Endothelial cell of umbilical vein (primary cell): ENCODE measurements at regions not wholly inside any gene's neighbourhood (a gene's known extent, or its start where the extent isn't known, plus 50 kb on each side); places are given as distances from the start of the nearest gene placed in this dataset.

ENCODE experiments used
- BruUV-seq: library from RNA; stranded (reverse); fragments of 400-500 nt; replicated peaks from 2 replicates; lab custom pipeline; 2021; lab: Mats Ljungman, UMichigan
- CTCF ChIA-PET: fragments of 300-600, 350-600 bp; sonication (Branson Sonifier 250); formaldehyde crosslinking; loops from one replicate; lab custom pipeline; 2021; ENCODE audit warnings: antibody characterized with exemption, inconsistent platforms; lab: Charles Lee
- POLR2A ChIA-PET: fragments of 300-600, 350-600 bp; sonication (Branson Sonifier 250); formaldehyde crosslinking; loops from one replicate; lab custom pipeline; 2021; ENCODE audit warnings: antibody characterized with exemption, inconsistent platforms; lab: Charles Lee
- DNase-seq: peaks from one replicate; pipeline ENCODE4 v3.0.0-alpha.2; 2011; ENCODE audit warnings: low read depth, low spot score
- FAIRE-seq: peaks from 2 replicates; lab custom pipeline; 2011; peaks lifted over from hg19 to GRCh38; lab: Jason Lieb, UNC
- H2AFZ ChIP-seq: 2 replicates; pipeline ENCODE4 v1.6.0; 2012; ENCODE audit warnings: low read depth, low read length, control low read depth, inconsistent platforms
- H3K27ac ChIP-seq: 2 replicates; pipeline ENCODE4 v1.5.1; 2011; ENCODE audit warnings: low read depth, mild to moderate bottlenecking, control low read depth, low read length, moderate library complexity; ENCODE audit not compliant: insufficient read depth
- H3K27me3 ChIP-seq, 2 experiments: 2 replicates each; pipeline versions ENCODE4 v1.6.0 to v1.6.1; 2011; ENCODE audit warnings: low read length in 2 of 2, mixed read lengths in 1 of 2; ENCODE audit not compliant: control insufficient read depth in 2 of 2, insufficient read depth in 2 of 2
- H3K36me3 ChIP-seq, 2 experiments: 2 replicates in 1 of 2; 3 replicates in 1 of 2; pipeline ENCODE4 v1.5.1; 2011; ENCODE audit warnings: low read length in 2 of 2, mild to moderate bottlenecking in 1 of 2, moderate library complexity in 1 of 2; ENCODE audit not compliant: control insufficient read depth in 2 of 2, insufficient read depth in 2 of 2; ENCODE audit errors: extremely low read depth in 1 of 2
- H3K4me1 ChIP-seq: 3 replicates; pipeline ENCODE4 v1.5.1; 2011; ENCODE audit warnings: mild to moderate bottlenecking, low read length; ENCODE audit not compliant: control insufficient read depth, insufficient read depth; ENCODE audit errors: extremely low read depth
- H3K4me2 ChIP-seq: 2 replicates; pipeline ENCODE4 v1.6.1; 2011; ENCODE audit warnings: low read length, control low read depth, mixed read lengths; ENCODE audit not compliant: insufficient read depth
- H3K4me3 ChIP-seq, 3 experiments: fragments of 200-600 bp in 1 of 3; sonication (generic), shearing (Covaris generic) in 1 of 3; replicated peaks in 1 of 3; 2 replicates each; pipeline ENCODE4 v1.5.1; 2011 to 2016; ENCODE audit warnings: control low read depth in 3 of 3, low read length in 3 of 3, mild to moderate bottlenecking in 2 of 3, inconsistent platforms in 1 of 3, low read depth in 1 of 3, moderate library complexity in 1 of 3; ENCODE audit not compliant: insufficient read depth in 1 of 3
- H3K79me2 ChIP-seq: 2 replicates; pipeline ENCODE4 v1.6.0; 2012; ENCODE audit warnings: low read length, inconsistent platforms; ENCODE audit not compliant: control insufficient read depth, insufficient read depth
- H3K9ac ChIP-seq: replicated peaks from 2 replicates; pipeline ENCODE3; 2011; ENCODE audit warnings: low read length, control low read depth; ENCODE audit not compliant: insufficient read depth; ENCODE audit errors: extremely low read depth
- H3K9me1 ChIP-seq: replicated peaks from 3 replicates; pipeline ENCODE4 v1.6.0; 2011; ENCODE audit warnings: mild to moderate bottlenecking, low read length; ENCODE audit not compliant: control insufficient read depth, insufficient read depth; ENCODE audit errors: extremely low read depth
- H3K9me3 ChIP-seq: replicated peaks from 2 replicates; pipeline ENCODE4 v1.5.1; 2012; ENCODE audit warnings: low read length, inconsistent platforms; ENCODE audit not compliant: control insufficient read depth, insufficient read depth
- H4K20me1 ChIP-seq: replicated peaks from 2 replicates; pipeline ENCODE3; 2011; ENCODE audit warnings: mild to moderate bottlenecking, low read length; ENCODE audit not compliant: control insufficient read depth, insufficient read depth; ENCODE audit errors: extremely low read depth
- EZH2 ChIP-seq: IDR thresholded peaks from 2 replicates; pipeline ENCODE4 v1.6.1; 2012; ENCODE audit warnings: borderline replicate concordance, low read depth, mild to moderate bottlenecking, moderate library complexity, low read length, inconsistent platforms; ENCODE audit not compliant: severe bottlenecking
- FOS ChIP-seq: IDR thresholded peaks from 2 replicates; pipeline ENCODE4 v1.6.1; 2011; ENCODE audit warnings: mild to moderate bottlenecking, low read length, moderate library complexity, borderline replicate concordance; ENCODE audit not compliant: insufficient read depth
- GATA2 ChIP-seq: IDR thresholded peaks from 2 replicates; pipeline ENCODE4 v1.7.0; 2011; ENCODE audit warnings: low read depth, mild to moderate bottlenecking, moderate library complexity, mixed read lengths, low read length; ENCODE audit not compliant: insufficient read length, insufficient read depth
- JUN ChIP-seq: IDR thresholded peaks from 2 replicates; pipeline ENCODE4 v1.6.1; 2011; ENCODE audit warnings: borderline replicate concordance, low read depth; ENCODE audit not compliant: insufficient read length, insufficient read depth
- MYC ChIP-seq: IDR thresholded peaks from one replicate; pipeline ENCODE4 v1.6.1; 2011; ENCODE audit warnings: mild to moderate bottlenecking, low read depth, low read length
- POLR2A ChIP-seq: IDR thresholded peaks from 2 replicates; pipeline ENCODE4 v1.6.1; 2012; ENCODE audit warnings: low read depth, mild to moderate bottlenecking, control low read depth, low read length
- POLR2AphosphoS5 ChIP-seq: IDR thresholded peaks from 2 replicates; pipeline ENCODE4 v1.6.1; 2012; ENCODE audit warnings: low read depth, mild to moderate bottlenecking, control low read depth, low read length, moderate library complexity; ENCODE audit not compliant: insufficient read depth
- dilution Hi-C: fragments of 300-500 bp; cut with MboI; formaldehyde crosslinking; loops from one replicate; pipeline ENCODE4 v1.15.0; 2019; ENCODE audit warnings: low sequenced_read_pairs; ENCODE audit not compliant: extremely low pct_ligation_motif_present
- intact Hi-C: fragments of 100-400 bp; cut with micrococcal nuclease; formaldehyde crosslinking; loops from one replicate; pipeline ENCODE4 v1.10.0; 2022
- TF ChIP-seq, protein P1 (sequence below), 2 donors: IDR thresholded peaks; 1 replicate in 1 of 2; 2 replicates in 1 of 2; pipeline ENCODE4 v1.5.1; 2011; ENCODE audit warnings: low read length in 2 of 2, mild to moderate bottlenecking in 2 of 2, moderate library complexity in 2 of 2, control low read depth in 1 of 2, inconsistent platforms in 1 of 2, low read depth in 1 of 2; ENCODE audit not compliant: insufficient read depth in 1 of 2; ENCODE audit errors: extremely low read depth in 1 of 2
- TF ChIP-seq, protein P2 (sequence below): IDR thresholded peaks from 2 replicates; pipeline ENCODE4 v1.6.1; 2011; ENCODE audit not compliant: insufficient read depth, insufficient read length

GRCh38 chr14:89486505-89486904, 69.5 kb upstream of the FOXN3 start:
- no peak overlapping the region for H3K9ac ChIP-seq
- no peak overlapping the region for H3K27ac ChIP-seq
- no peaks in the 10 kb centered on the region for H3K27me3 ChIP-seq
- no peaks in the 10 kb centered on the region for H3K36me3 ChIP-seq
- no peak overlapping the region for H3K4me2 ChIP-seq
- no peaks in the 10 kb centered on the region for H3K9me3 ChIP-seq
- no peaks in the 10 kb centered on the region for H3K79me2 ChIP-seq
- no peaks in the 10 kb centered on the region for H3K9me1 ChIP-seq
- dilution Hi-C loops: no loop called here
- BruUV-seq: no TSS peak
- no peak overlapping the region for H3K4me3 ChIP-seq
- H3K4me1 ChIP-seq: no peaks in the 10 kb centered on the region
- POLR2A ChIA-PET: no interaction called here
- FAIRE-seq (no peak), DNase-seq (no peak)
- H2AFZ ChIP-seq: no peak overlapping the region
- TF ChIP-seq POLR2AphosphoS5 (no peak), MYC (no peak), POLR2A (no peak), GATA2 (no peak), FOS (no peak), EZH2 (no peak), JUN (no peak)
- TF ChIP-seq, protein P1, sequence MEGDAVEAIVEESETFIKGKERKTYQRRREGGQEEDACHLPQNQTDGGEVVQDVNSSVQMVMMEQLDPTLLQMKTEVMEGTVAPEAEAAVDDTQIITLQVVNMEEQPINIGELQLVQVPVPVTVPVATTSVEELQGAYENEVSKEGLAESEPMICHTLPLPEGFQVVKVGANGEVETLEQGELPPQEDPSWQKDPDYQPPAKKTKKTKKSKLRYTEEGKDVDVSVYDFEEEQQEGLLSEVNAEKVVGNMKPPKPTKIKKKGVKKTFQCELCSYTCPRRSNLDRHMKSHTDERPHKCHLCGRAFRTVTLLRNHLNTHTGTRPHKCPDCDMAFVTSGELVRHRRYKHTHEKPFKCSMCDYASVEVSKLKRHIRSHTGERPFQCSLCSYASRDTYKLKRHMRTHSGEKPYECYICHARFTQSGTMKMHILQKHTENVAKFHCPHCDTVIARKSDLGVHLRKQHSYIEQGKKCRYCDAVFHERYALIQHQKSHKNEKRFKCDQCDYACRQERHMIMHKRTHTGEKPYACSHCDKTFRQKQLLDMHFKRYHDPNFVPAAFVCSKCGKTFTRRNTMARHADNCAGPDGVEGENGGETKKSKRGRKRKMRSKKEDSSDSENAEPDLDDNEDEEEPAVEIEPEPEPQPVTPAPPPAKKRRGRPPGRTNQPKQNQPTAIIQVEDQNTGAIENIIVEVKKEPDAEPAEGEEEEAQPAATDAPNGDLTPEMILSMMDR (IDR thresholded peaks at IDR 0.05; ENCODE audit: extremely low read depth in 1 of 2, insufficient read depth in 1 of 2, low read depth in 1 of 2, low read length in 2 of 2): no peak
- TF ChIP-seq, protein P2, sequence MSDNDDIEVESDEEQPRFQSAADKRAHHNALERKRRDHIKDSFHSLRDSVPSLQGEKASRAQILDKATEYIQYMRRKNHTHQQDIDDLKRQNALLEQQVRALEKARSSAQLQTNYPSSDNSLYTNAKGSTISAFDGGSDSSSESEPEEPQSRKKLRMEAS: no peak
- no peaks in the 10 kb centered on the region for H4K20me1 ChIP-seq
- intact Hi-C loops: no loop called here
- CTCF ChIA-PET: no interaction called here
